ENCODE measurements at regions not wholly inside any gene's neighbourhood (a gene's known extent, or its start where the extent isn't known, plus 50 kb on each side); places are given as distances from the start of the nearest gene placed in this dataset.

DNA sequence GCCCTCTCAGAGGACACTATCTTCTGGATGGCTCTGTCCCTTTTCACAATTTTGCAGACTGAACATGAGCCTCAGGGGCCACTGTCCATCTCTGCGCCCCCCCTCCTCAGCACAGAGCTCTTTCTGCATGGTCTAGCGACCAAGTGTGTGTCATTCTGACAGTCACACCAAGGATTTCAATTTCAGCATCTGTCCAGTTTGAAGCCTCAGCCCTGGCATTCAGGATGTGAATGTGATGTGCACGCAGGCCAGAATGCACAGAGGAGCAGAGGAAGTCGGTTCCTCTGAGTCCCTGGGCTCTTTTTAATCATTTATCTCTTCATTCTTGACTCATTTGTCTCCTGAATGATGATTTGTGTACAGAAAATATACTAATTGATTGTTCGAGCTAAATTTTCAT lies 102.0 kb upstream of the PWP1 start:
- no peak overlapping the region for H3K27ac ChIP-seq (ENCODE audit: low read depth, low read length, poor library complexity, severe bottlenecking)
- no peaks in the 10 kb centered on the region for H3K9me2 ChIP-seq (ENCODE audit: insufficient read depth, low read length)
- H3K79me2 ChIP-seq (ENCODE audit: insufficient read depth, low read depth, low read length), result no peaks in the 10 kb centered on the region
- POLR2A ChIA-PET, result no interaction called here
- no peaks in the 10 kb centered on the region for H3K9me3 ChIP-seq (ENCODE audit: low read length)
- no TSS peak for BruUV-seq (replicated peaks)
- CTCF ChIA-PET (ENCODE audit: unreplicated experiment), result no interaction called here
- H3K4me3 ChIP-seq (ENCODE audit: low read depth, low read length, poor library complexity, severe bottlenecking), result no peak overlapping the region
- no peak for DNase-seq (ENCODE audit: low spot score)
- H3K4me1 ChIP-seq (ENCODE audit: insufficient read depth, low read length, poor library complexity, severe bottlenecking), result no peaks in the 10 kb centered on the region
- H3K36me3 ChIP-seq (ENCODE audit: insufficient read depth, low read length), result no peaks in the 10 kb centered on the region
- intact Hi-C loops (cut with micrococcal nuclease; ENCODE audit: unreplicated experiment), result no loop called here
- H2AFZ ChIP-seq (ENCODE audit: low read length), result no peak overlapping the region
- H3K4me2 ChIP-seq (ENCODE audit: low read length), result no peak overlapping the region
- no peak for TF ChIP-seq EZH2phosphoT487 (IDR thresholded peaks at IDR 0.05; ENCODE audit: borderline replicate concordance, low read depth, low read length)
- TF ChIP-seq, protein P1, sequence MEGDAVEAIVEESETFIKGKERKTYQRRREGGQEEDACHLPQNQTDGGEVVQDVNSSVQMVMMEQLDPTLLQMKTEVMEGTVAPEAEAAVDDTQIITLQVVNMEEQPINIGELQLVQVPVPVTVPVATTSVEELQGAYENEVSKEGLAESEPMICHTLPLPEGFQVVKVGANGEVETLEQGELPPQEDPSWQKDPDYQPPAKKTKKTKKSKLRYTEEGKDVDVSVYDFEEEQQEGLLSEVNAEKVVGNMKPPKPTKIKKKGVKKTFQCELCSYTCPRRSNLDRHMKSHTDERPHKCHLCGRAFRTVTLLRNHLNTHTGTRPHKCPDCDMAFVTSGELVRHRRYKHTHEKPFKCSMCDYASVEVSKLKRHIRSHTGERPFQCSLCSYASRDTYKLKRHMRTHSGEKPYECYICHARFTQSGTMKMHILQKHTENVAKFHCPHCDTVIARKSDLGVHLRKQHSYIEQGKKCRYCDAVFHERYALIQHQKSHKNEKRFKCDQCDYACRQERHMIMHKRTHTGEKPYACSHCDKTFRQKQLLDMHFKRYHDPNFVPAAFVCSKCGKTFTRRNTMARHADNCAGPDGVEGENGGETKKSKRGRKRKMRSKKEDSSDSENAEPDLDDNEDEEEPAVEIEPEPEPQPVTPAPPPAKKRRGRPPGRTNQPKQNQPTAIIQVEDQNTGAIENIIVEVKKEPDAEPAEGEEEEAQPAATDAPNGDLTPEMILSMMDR (conservative IDR thresholded peaks at IDR 0.05; ENCODE audit: low read length), result no peak
- H4K20me1 ChIP-seq (ENCODE audit: insufficient read depth, low read length), result no peaks in the 10 kb centered on the region

DNA sequence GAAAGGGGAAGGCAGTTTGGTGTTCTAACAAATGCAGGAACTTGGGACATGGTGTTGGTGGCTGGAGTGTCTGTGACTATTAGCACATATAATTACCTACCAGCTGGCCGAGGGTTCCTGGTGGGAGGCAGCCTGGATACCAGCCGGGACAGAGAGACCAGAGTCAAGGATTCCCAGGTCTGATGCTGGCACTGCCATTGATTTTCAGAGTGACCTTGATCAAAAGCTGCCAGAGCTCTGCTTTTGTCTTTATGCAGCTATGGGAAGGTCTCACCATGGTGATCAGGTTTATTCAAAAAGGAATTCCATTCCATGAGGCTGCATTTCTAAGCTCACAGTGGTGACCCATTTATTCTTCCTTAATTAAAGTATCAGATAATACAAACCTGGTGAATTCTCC lies 101.0 kb upstream of the PWP1 start:
- POLR2A ChIA-PET, result no interaction called here

DNA sequence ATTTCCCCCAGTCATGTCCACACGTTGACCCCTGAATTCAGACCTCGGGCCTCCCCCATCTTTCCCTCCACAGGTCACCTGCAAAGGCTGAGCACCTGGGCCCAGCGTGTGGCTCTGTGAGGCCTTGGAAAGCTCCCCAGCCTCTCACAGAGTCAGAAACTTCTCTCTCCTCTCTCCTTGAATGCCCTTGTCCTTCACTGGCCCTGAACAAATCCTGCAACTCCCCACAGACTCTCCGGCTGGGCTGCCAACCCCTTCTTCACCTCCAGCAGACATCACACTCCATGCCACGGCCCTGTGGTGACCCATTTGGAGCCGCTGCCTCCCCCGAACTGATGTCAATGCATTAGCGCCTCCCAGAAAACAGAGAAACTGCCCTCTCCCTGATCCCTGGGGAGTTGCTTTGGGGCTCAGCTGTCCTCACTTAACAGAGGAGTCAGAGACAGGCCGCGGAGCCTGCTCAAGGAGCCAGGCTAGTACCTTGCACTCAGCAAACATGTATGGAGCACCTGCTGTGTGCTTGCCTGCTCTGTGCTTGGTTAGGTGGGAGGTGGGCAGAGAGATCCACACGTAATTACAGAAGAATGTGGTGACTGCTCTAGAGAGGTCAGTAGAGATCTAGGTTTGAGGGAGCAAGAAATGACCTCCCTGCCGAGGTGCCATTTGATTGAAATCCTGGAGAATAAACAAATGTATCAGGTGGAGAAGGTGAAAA lies 99.2 kb upstream of the PWP1 start:
- BruUV-seq (replicated peaks), result no TSS peak
- ChIA-PET POLR2A (no interaction called here), CTCF (ENCODE audit: unreplicated experiment) (interaction anchor here (0.6 kb wide), 1 partner anchor 221 kb away, joined by 3 read pairs; no protein-coding TSS in a partner anchor)
- Histone ChIP-seq H4K20me1 (ENCODE audit: insufficient read depth, low read length) (no peaks in the 10 kb centered on the region), H3K4me2 (ENCODE audit: low read length) (no peak overlapping the region), H2AFZ (ENCODE audit: low read length) (no peak overlapping the region), H3K27ac (ENCODE audit: low read depth, low read length, poor library complexity, severe bottlenecking) (no peak overlapping the region), H3K4me1 (ENCODE audit: insufficient read depth, low read length, poor library complexity, severe bottlenecking) (no peaks in the 10 kb centered on the region), H3K9me2 (ENCODE audit: insufficient read depth, low read length) (no peaks in the 10 kb centered on the region), H3K9me3 (ENCODE audit: low read length) (no peaks in the 10 kb centered on the region), H3K36me3 (ENCODE audit: insufficient read depth, low read length) (no peaks in the 10 kb centered on the region), H3K4me3 (ENCODE audit: low read depth, low read length, poor library complexity, severe bottlenecking) (no peak overlapping the region), H3K79me2 (ENCODE audit: insufficient read depth, low read depth, low read length) (no peaks in the 10 kb centered on the region)
- intact Hi-C loops (cut with micrococcal nuclease; ENCODE audit: unreplicated experiment), result no loop called here
- TF ChIP-seq, protein P1 (conservative IDR thresholded peaks at IDR 0.05; ENCODE audit: low read length), result no peak
- no peak for TF ChIP-seq EZH2phosphoT487 (IDR thresholded peaks at IDR 0.05; ENCODE audit: borderline replicate concordance, low read depth, low read length)
- DNase-seq (ENCODE audit: low spot score), result no peak

More for the DNA sequence above, 101.0 kb upstream of the PWP1 start:
- no peaks in the 10 kb centered on the region for H3K9me3 ChIP-seq (ENCODE audit: low read length)
- H3K36me3 ChIP-seq (ENCODE audit: insufficient read depth, low read length), result no peaks in the 10 kb centered on the region
- H3K27ac ChIP-seq (ENCODE audit: low read depth, low read length, poor library complexity, severe bottlenecking), result no peak overlapping the region
- no peaks in the 10 kb centered on the region for H4K20me1 ChIP-seq (ENCODE audit: insufficient read depth, low read length)
- TF ChIP-seq EZH2phosphoT487 (IDR thresholded peaks at IDR 0.05; ENCODE audit: borderline replicate concordance, low read depth, low read length), result no peak
- TF ChIP-seq, protein P1 (conservative IDR thresholded peaks at IDR 0.05; ENCODE audit: low read length), result no peak
- no peak overlapping the region for H3K4me3 ChIP-seq (ENCODE audit: low read depth, low read length, poor library complexity, severe bottlenecking)
- H3K4me1 ChIP-seq (ENCODE audit: insufficient read depth, low read length, poor library complexity, severe bottlenecking), result no peaks in the 10 kb centered on the region
- no peak for DNase-seq (ENCODE audit: low spot score)
- BruUV-seq (replicated peaks), result no TSS peak
- no peaks in the 10 kb centered on the region for H3K9me2 ChIP-seq (ENCODE audit: insufficient read depth, low read length)
- no peaks in the 10 kb centered on the region for H3K79me2 ChIP-seq (ENCODE audit: insufficient read depth, low read depth, low read length)
- CTCF ChIA-PET (ENCODE audit: unreplicated experiment), result no interaction called here
- H2AFZ ChIP-seq (ENCODE audit: low read length), result no peak overlapping the region
- H3K4me2 ChIP-seq (ENCODE audit: low read length), result no peak overlapping the region
- intact Hi-C loops (cut with micrococcal nuclease; ENCODE audit: unreplicated experiment), result no loop called here
